ENCODE measurements at regions not wholly inside any gene's neighbourhood (a gene's known extent, or its start where the extent isn't known, plus 50 kb on each side); places are given as distances from the start of the nearest gene placed in this dataset.
"Not testable (repeated sequence)": the region's sequence is repeated elsewhere in the genome, so short reads cannot be mapped to it uniquely, and the experiment has no call there.

DNA sequence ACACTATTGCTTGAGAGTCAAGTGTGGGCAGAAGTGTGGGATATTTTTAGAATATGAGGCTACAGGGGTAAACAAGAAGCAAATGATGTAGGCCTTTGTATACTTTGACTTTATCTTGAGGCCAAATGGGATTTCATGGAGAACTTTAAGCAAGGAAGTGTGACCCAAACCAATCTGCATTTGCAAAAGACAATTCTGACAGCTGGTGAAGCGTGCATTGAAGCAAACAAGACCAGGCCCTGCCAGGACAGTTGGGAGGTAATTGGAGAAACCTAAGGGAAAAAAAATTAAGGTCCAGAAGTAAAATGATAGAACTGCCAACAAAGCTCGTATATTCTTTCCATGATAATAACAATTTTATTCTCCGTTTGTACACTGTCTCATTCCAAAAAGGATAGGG, 168.3 kb downstream of the TM2D1 start:
- DNase-seq (ENCODE audit: insufficient read length, low spot score, missing footprints): no peak
- Histone ChIP-seq H3K9me3 (ENCODE audit: low read depth, low read length) (no peaks in the 10 kb centered on the region), H3K79me2 (ENCODE audit: insufficient read depth, low read length) (no peaks in the 10 kb centered on the region), H3K4me1 (ENCODE audit: insufficient read depth, low read length) (no peaks in the 10 kb centered on the region), H3K27ac (ENCODE audit: low read depth, low read length) (no peak overlapping the region), H3K4me2 (ENCODE audit: insufficient read depth, low read length) (no peak overlapping the region), H3K4me3 (ENCODE audit: insufficient read depth, low read length) (no peak overlapping the region), H3K36me3 (ENCODE audit: insufficient read depth, low read length) (no peaks in the 10 kb centered on the region), H3K27me3 (ENCODE audit: insufficient read depth, low read length) (no peaks in the 10 kb centered on the region), H2AFZ (ENCODE audit: low read length) (no peak overlapping the region), H4K20me1 (ENCODE audit: insufficient read depth, low read length) (no peaks in the 10 kb centered on the region)
- TF ChIP-seq, protein P1, sequence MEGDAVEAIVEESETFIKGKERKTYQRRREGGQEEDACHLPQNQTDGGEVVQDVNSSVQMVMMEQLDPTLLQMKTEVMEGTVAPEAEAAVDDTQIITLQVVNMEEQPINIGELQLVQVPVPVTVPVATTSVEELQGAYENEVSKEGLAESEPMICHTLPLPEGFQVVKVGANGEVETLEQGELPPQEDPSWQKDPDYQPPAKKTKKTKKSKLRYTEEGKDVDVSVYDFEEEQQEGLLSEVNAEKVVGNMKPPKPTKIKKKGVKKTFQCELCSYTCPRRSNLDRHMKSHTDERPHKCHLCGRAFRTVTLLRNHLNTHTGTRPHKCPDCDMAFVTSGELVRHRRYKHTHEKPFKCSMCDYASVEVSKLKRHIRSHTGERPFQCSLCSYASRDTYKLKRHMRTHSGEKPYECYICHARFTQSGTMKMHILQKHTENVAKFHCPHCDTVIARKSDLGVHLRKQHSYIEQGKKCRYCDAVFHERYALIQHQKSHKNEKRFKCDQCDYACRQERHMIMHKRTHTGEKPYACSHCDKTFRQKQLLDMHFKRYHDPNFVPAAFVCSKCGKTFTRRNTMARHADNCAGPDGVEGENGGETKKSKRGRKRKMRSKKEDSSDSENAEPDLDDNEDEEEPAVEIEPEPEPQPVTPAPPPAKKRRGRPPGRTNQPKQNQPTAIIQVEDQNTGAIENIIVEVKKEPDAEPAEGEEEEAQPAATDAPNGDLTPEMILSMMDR (IDR thresholded peaks at IDR 0.05; ENCODE audit: extremely low read depth, low read depth, low read length): no peak

DNA sequence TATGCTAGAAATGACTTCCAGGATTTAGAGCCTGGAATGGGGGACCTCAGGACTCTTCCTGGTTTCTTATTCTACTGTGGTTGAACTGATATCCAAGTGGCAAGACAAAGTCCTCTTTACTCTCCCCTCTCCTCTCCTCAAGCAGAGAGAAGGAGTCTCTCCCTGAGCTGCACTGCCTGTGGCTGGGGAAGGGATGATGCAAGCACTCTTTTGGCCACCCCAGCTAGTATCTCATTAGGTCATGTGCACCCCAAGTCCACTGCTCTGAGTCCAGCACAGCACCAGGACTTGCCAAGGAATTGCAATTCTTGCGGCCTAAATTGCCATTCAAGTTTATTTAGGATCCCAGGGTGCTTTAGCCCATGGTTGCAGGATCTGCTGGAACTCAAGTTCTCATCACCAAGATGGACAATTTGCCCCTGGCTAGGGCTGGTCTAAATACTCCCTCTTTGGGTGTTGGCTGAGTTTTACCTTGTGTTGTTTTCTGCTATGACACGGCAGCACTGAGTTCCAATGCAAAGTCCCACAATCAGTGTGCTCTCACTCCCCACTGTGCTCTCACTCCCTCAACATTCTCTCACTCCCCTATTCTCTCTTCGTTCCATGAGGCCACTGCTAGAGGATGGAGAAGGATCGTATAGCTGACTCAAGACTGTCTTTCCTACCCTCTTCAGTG, 172.2 kb downstream of the TM2D1 start:
- no peak overlapping the region for H3K4me2 ChIP-seq (ENCODE audit: insufficient read depth, low read length)
- DNase-seq (ENCODE audit: insufficient read length, low spot score, missing footprints): peak; percentile 71

DNA sequence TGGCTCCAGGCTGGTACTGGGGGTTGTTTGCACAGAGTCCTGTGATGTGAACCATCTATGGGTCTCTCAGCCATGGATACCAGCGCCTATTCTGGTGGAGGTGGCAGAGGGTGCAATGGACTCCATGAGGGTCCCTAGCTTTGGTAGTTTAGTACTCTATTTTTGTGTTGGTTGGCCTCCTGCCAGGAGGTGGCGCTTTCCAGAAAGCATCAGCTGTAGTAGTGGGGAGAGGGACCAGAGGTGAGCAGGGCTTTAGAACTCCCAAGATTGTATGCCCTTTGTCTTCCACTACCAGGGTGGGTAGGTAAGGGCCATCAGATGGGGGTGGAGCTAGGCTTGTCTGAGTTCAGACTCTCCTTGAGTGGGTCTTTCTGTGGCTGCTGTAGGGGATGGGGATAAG, 177.6 kb downstream of the TM2D1 start:
- not testable (repeated sequence) for H3K27me3 ChIP-seq (ENCODE audit: insufficient read depth, low read length); H3K27ac ChIP-seq (ENCODE audit: low read depth, low read length); H3K4me3 ChIP-seq (ENCODE audit: insufficient read depth, low read length); H3K36me3 ChIP-seq (ENCODE audit: insufficient read depth, low read length); H4K20me1 ChIP-seq (ENCODE audit: insufficient read depth, low read length); H3K4me1 ChIP-seq (ENCODE audit: insufficient read depth, low read length); DNase-seq (ENCODE audit: insufficient read length, low spot score, missing footprints); H3K4me2 ChIP-seq (ENCODE audit: insufficient read depth, low read length); H3K79me2 ChIP-seq (ENCODE audit: insufficient read depth, low read length); H3K9me3 ChIP-seq (ENCODE audit: low read depth, low read length); H2AFZ ChIP-seq (ENCODE audit: low read length)

More for the DNA sequence above, 172.2 kb downstream of the TM2D1 start:
- Histone ChIP-seq H3K9me3 (ENCODE audit: low read depth, low read length) (no peaks in the 10 kb centered on the region), H2AFZ (ENCODE audit: low read length) (no peak overlapping the region), H3K79me2 (ENCODE audit: insufficient read depth, low read length) (no peaks in the 10 kb centered on the region), H4K20me1 (ENCODE audit: insufficient read depth, low read length) (no peaks in the 10 kb centered on the region), H3K27me3 (ENCODE audit: insufficient read depth, low read length) (no peaks in the 10 kb centered on the region), H3K36me3 (ENCODE audit: insufficient read depth, low read length) (no peaks in the 10 kb centered on the region), H3K4me3 (ENCODE audit: insufficient read depth, low read length) (no peak overlapping the region), H3K27ac (ENCODE audit: low read depth, low read length) (no peak overlapping the region), H3K4me1 (ENCODE audit: insufficient read depth, low read length) (no peaks in the 10 kb centered on the region)
- TF ChIP-seq, protein P1 (IDR thresholded peaks at IDR 0.05; ENCODE audit: extremely low read depth, low read depth, low read length): no peak

DNA sequence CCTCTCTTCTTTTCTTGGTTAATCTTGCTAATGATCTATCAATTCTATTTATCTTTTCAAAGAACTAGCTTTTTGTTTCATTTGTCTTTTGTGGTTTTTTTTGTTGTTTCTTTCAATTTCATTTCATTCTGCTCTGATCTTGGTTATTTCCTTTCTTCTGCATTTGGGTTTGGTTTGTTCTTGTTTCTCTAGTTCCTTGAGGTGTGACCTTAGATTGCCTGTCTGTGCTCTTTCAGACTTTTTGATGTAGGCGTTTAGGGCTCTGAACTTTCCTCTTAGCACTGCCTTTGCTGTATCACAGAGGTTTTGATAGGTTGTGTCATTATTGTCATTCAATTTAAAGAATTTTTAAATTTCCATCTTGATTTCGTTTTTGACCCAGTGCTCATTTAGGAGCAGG, 180.1 kb downstream of the TM2D1 start:
- H3K4me3 ChIP-seq (ENCODE audit: insufficient read depth, low read length); H3K4me2 ChIP-seq (ENCODE audit: insufficient read depth, low read length); H3K27me3 ChIP-seq (ENCODE audit: insufficient read depth, low read length); H4K20me1 ChIP-seq (ENCODE audit: insufficient read depth, low read length); H3K79me2 ChIP-seq (ENCODE audit: insufficient read depth, low read length); H3K27ac ChIP-seq (ENCODE audit: low read depth, low read length); H2AFZ ChIP-seq (ENCODE audit: low read length); DNase-seq (ENCODE audit: insufficient read length, low spot score, missing footprints); H3K4me1 ChIP-seq (ENCODE audit: insufficient read depth, low read length); H3K9me3 ChIP-seq (ENCODE audit: low read depth, low read length); H3K36me3 ChIP-seq (ENCODE audit: insufficient read depth, low read length): not testable (repeated sequence)

DNA sequence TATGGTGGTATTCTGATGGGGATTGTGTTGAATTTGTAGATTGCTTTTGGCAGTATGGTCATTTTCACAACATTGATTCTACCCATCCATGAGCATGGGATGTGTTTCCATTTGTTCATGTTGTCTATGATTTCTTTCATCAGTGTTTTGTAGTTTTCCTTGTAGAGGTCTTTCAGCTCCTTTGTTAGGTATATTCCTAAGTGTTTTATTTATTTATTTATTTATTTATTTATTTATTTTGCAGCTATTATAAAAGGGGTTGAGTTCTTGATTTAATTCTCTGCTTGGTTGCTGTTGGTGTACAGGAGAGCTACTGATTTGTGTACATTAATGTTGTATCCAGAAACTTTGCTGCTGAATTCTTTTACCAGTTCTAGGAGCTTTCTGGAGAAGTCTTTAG, 181.4 kb downstream of the TM2D1 start:
- H3K4me1 ChIP-seq (ENCODE audit: insufficient read depth, low read length); H3K4me2 ChIP-seq (ENCODE audit: insufficient read depth, low read length); H2AFZ ChIP-seq (ENCODE audit: low read length); H3K9me3 ChIP-seq (ENCODE audit: low read depth, low read length); H3K27me3 ChIP-seq (ENCODE audit: insufficient read depth, low read length); H3K4me3 ChIP-seq (ENCODE audit: insufficient read depth, low read length); H3K36me3 ChIP-seq (ENCODE audit: insufficient read depth, low read length); DNase-seq (ENCODE audit: insufficient read length, low spot score, missing footprints); H4K20me1 ChIP-seq (ENCODE audit: insufficient read depth, low read length); H3K79me2 ChIP-seq (ENCODE audit: insufficient read depth, low read length); H3K27ac ChIP-seq (ENCODE audit: low read depth, low read length): not testable (repeated sequence)
